ENCODE measurements at regions not wholly inside any gene's neighbourhood (a gene's known extent, or its start where the extent isn't known, plus 50 kb on each side); places are given as distances from the start of the nearest gene placed in this dataset.

DNA sequence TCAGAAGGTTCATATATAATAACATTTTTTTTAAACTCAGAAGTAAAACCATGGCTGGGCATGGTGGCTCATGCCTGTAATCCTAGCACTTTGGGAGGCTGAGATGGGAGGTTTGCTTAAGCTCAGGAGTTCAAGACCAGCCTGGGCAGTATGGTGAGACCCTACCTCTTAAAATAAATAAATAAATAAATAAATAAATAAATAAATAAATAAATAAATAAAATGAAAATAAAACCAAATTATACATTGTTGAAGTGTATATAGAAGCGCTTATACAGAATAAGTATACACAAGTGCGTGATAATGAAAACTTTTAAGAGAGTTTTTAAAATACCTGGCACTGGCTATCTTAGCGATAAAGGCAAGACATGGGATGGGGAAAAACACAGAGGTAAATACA lies 71.6 kb downstream of the OR2B2 start:
- Mint-ChIP-seq H3K4me3 (no peak overlapping the region), H3K4me1 (peaks cover 11% of the 10 kb centered on the region), H3K36me3 (ENCODE audit: low read depth) (no peaks in the 10 kb centered on the region), H3K27ac (no peak overlapping the region), H3K27me3 (ENCODE audit: insufficient read depth) (no peaks in the 10 kb centered on the region), H3K9me3 (no peaks in the 10 kb centered on the region)
- WGBS, 2 experiments (ENCODE audit: insufficient coverage in 1 of 2, insufficient read length in 1 of 2), result 97 to 99% methylated on average over 3 of the region's 3 CpGs
- TF ChIP-seq CTCF (conservative IDR thresholded peaks at IDR 0.05), result no peak
- Histone ChIP-seq H3K36me3 (ENCODE audit: control insufficient read depth, insufficient read depth, low read length) (no peaks in the 10 kb centered on the region), H3K9me3 (ENCODE audit: control insufficient read depth, low read length) (no peaks in the 10 kb centered on the region), H3K27me3 (ENCODE audit: control insufficient read depth, insufficient read depth, low read length, poor library complexity, severe bottlenecking) (peaks cover 6% of the 10 kb centered on the region), H3K4me1 (ENCODE audit: control insufficient read depth, insufficient read depth, low read length) (peaks cover 2% of the 10 kb centered on the region), H3K4me3 (ENCODE audit: low read length) (no peak overlapping the region), H3K9ac (ENCODE audit: extremely low read depth, low read length, poor library complexity, severe bottlenecking) (no peak overlapping the region), H3K27ac (ENCODE audit: low read depth, low read length) (no peak overlapping the region)
- DNase-seq, result no peak

DNA sequence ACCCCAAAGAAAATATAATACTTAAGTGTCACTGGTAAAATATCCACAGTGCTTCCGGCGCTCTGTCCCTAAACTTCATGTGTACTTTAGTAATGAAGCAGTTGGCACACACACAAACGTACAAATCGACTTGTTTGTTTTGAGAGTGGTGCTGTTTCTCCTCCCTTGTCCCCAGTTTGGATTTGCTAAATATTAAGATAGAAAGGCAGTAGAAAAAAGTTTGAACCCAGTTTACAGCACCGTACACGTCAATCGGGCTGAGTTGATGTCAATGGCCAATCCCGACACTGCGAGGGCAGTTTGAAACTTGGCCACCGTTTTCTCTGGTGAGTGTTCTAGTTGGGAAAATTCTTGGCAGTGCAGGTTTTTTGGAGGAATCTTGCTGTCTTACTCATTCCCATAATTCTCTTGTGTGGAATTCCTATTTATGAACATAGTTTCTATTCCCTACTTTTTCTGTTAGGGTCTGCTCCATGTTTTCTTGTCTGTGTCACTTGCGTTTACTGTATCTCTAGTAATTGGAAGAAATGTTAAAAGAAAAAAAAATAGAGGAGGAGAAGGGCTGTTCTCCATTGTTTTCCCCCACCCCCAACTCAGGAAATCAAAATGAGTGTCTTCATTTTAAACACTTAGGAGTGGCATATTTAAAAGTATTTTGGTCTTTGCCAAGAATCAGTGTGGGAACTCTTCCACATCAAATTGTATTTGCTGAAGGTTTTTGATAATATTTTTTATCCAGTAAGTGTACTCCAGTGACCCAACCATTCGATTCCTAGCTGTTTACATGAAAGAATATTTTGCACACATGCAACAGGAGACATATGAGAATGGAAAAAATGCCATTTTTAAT lies 72.3 kb downstream of the OR2B2 start:
- WGBS, 2 experiments (ENCODE audit: insufficient coverage in 1 of 2, insufficient read length in 1 of 2), result 18 to 23% methylated on average over 8 to 11 of the region's 12 CpGs
- DNase-seq, result peak; percentile 70
- Histone ChIP-seq H3K9ac (ENCODE audit: extremely low read depth, low read length, poor library complexity, severe bottlenecking) (peak overlapping the region; percentile 98), H3K27me3 (ENCODE audit: control insufficient read depth, insufficient read depth, low read length, poor library complexity, severe bottlenecking) (peaks cover 6% of the 10 kb centered on the region), H3K4me3 (ENCODE audit: low read length) (peak overlapping the region; percentile 90), H3K36me3 (ENCODE audit: control insufficient read depth, insufficient read depth, low read length) (no peaks in the 10 kb centered on the region), H3K9me3 (ENCODE audit: control insufficient read depth, low read length) (no peaks in the 10 kb centered on the region), H3K4me1 (ENCODE audit: control insufficient read depth, insufficient read depth, low read length) (peaks cover 2% of the 10 kb centered on the region), H3K27ac (ENCODE audit: low read depth, low read length) (no peak overlapping the region)
- Mint-ChIP-seq H3K36me3 (ENCODE audit: low read depth) (no peaks in the 10 kb centered on the region), H3K4me3 (no peak overlapping the region), H3K4me1 (peaks cover 14% of the 10 kb centered on the region), H3K27ac (no peak overlapping the region), H3K9me3 (no peaks in the 10 kb centered on the region), H3K27me3 (ENCODE audit: insufficient read depth) (no peaks in the 10 kb centered on the region)
- no peak for TF ChIP-seq CTCF (conservative IDR thresholded peaks at IDR 0.05)

DNA sequence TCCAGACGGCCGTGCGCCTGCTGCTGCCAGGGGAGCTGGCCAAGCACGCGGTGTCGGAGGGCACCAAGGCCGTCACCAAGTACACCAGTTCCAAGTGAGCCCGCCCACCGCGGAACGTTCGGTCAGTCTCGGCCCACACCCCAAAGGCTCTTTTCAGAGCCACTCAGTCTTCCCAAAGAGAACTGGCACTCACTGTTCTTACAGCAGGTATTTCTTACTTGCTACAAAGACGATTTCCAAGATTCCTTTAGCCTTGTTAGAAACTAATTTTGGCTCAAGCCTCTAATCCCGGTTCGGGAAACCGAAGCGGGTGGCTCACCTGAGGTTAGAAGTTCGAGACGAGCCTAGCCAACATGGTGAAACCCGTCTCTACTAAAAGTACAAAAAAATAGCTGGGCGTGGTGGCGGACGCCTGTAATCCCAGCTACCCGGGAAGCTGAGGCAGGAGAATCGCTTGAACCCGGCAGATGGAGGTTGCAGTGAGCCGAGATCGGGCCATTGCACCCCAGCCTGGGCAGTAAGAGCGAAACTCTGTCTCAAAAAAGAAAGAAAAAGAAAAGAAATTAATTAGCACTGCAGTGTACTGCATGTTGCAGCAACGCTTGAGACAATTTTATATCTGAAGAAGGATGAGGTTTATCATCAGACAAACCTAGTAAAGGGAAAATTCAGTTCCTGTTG lies 73.1 kb downstream of the OR2B2 start:
- 2% methylated on average over 30 to 31 of the region's 31 CpGs for WGBS, 2 experiments (ENCODE audit: insufficient coverage in 1 of 2, insufficient read length in 1 of 2)
- Mint-ChIP-seq H3K27ac (no peak overlapping the region), H3K4me3 (no peak overlapping the region), H3K4me1 (peaks cover 16% of the 10 kb centered on the region), H3K27me3 (ENCODE audit: insufficient read depth) (no peaks in the 10 kb centered on the region), H3K36me3 (ENCODE audit: low read depth) (no peaks in the 10 kb centered on the region), H3K9me3 (no peaks in the 10 kb centered on the region)
- Histone ChIP-seq H3K27me3 (ENCODE audit: control insufficient read depth, insufficient read depth, low read length, poor library complexity, severe bottlenecking) (peaks cover 6% of the 10 kb centered on the region), H3K36me3 (ENCODE audit: control insufficient read depth, insufficient read depth, low read length) (no peaks in the 10 kb centered on the region), H3K9me3 (ENCODE audit: control insufficient read depth, low read length) (no peaks in the 10 kb centered on the region), H3K4me3 (ENCODE audit: low read length) (peak overlapping the region; percentile 90), H3K27ac (ENCODE audit: low read depth, low read length) (peak overlapping the region; percentile 84), H3K4me1 (ENCODE audit: control insufficient read depth, insufficient read depth, low read length) (peaks cover 2% of the 10 kb centered on the region), H3K9ac (ENCODE audit: extremely low read depth, low read length, poor library complexity, severe bottlenecking) (peak overlapping the region; percentile 98)
- no peak for TF ChIP-seq CTCF (conservative IDR thresholded peaks at IDR 0.05)
- peak; percentile 82 for DNase-seq

All from endodermal cell (in vitro differentiated cells).